Medulla oblongata (tissue), 1 donor: ENCODE measurements at regions not wholly inside any gene's neighbourhood (a gene's known extent, or its start where the extent isn't known, plus 50 kb on each side); places are given as distances from the start of the nearest gene placed in this dataset.

Experiments used
- DNase-seq: peaks from one replicate; pipeline ENCODE4 v3.0.0-alpha.2; 2015; ENCODE audit errors: extremely low spot score

GRCh38 chr6:73879501-73880293 lies 183.7 kb downstream of the CD109 start:
- no peak for DNase-seq

- DNase-seq = no peak
Measured at GRCh38 chr6:73878403-73878802, 182.4 kb downstream of the CD109 start.
